HEK293T (cell line): ENCODE measurements at regions not wholly inside any gene's neighbourhood (a gene's known extent, or its start where the extent isn't known, plus 50 kb on each side); places are given as distances from the start of the nearest gene placed in this dataset.

Experiments
- CTCF ChIA-PET: fragments of 350-600 bp; formaldehyde crosslinking; extraction: SDS; loops from one replicate; lab custom pipeline; 2021; ENCODE audit warnings: antibody characterized with exemption, inconsistent platforms; lab: Yijun Ruan, JAX
- POLR2A ChIA-PET: fragments of 350-600 bp; formaldehyde crosslinking; extraction: SDS; loops from one replicate; lab custom pipeline; 2020; ENCODE audit warnings: antibody characterized with exemption, inconsistent platforms; lab: Yijun Ruan, JAX
- DNase-seq: peaks from one replicate; pipeline ENCODE4 v3.0.0; 2012; ENCODE audit warnings: mixed read lengths; ENCODE audit errors: extremely low spot score
- ARNT ChIP-seq: fragments of 450-650 bp; IDR thresholded peaks from 2 replicates; pipeline ENCODE4 v1.6.1; 2017; ENCODE audit warnings: mild to moderate bottlenecking
- BHLHE40 ChIP-seq: fragments of 450-650 bp; IDR thresholded peaks from 2 replicates; pipeline ENCODE4 v1.6.1; 2016; ENCODE audit warnings: mild to moderate bottlenecking, moderate library complexity, borderline replicate concordance
- CTBP1 ChIP-seq: fragments of 450-650 bp; IDR thresholded peaks from 2 replicates; pipeline ENCODE4 v1.6.1; 2016; ENCODE audit warnings: borderline replicate concordance
- ELF4 ChIP-seq: fragments of 450-650 bp; IDR thresholded peaks from 2 replicates; pipeline ENCODE4 v1.6.1; 2017; ENCODE audit warnings: antibody characterized with exemption
- FOXA1 ChIP-seq: fragments of 450-650 bp; IDR thresholded peaks from 2 replicates; pipeline ENCODE4 v1.6.1; 2016; ENCODE audit warnings: mild to moderate bottlenecking
- FOXK2 ChIP-seq: fragments of 450-650 bp; IDR thresholded peaks from 2 replicates; pipeline ENCODE4 v1.6.1; 2016; ENCODE audit warnings: mild to moderate bottlenecking
- FOXM1 ChIP-seq: fragments of 450-650 bp; IDR thresholded peaks from 2 replicates; pipeline ENCODE4 v1.6.1; 2017; ENCODE audit warnings: mild to moderate bottlenecking, borderline replicate concordance
- HDGF ChIP-seq: fragments of 450-650 bp; IDR thresholded peaks from 2 replicates; pipeline ENCODE4 v1.6.1; 2017; ENCODE audit warnings: antibody characterized with exemption, borderline replicate concordance
- L3MBTL2 ChIP-seq: fragments of 450-650 bp; conservative IDR thresholded peaks from 2 replicates; pipeline ENCODE4 v1.6.1; 2016; ENCODE audit warnings: mild to moderate bottlenecking
- LEF1 ChIP-seq: fragments of 450-650 bp; IDR thresholded peaks from 2 replicates; pipeline ENCODE4 v1.6.1; 2017; ENCODE audit warnings: mild to moderate bottlenecking, borderline replicate concordance
- NFRKB ChIP-seq: fragments of 450-650 bp; IDR thresholded peaks from 2 replicates; pipeline ENCODE4 v1.6.1; 2016; ENCODE audit warnings: mild to moderate bottlenecking, moderate library complexity
- SP1 ChIP-seq: fragments of 450-650 bp; IDR thresholded peaks from 2 replicates; pipeline ENCODE4 v1.6.1; 2017
- SUZ12 ChIP-seq: fragments of 450-650 bp; IDR thresholded peaks from 2 replicates; pipeline ENCODE4 v1.6.1; 2016; ENCODE audit warnings: mild to moderate bottlenecking
- TARDBP ChIP-seq: fragments of 450-650 bp; IDR thresholded peaks from 2 replicates; pipeline ENCODE4 v1.6.1; 2016
- ZNF384 ChIP-seq: fragments of 450-650 bp; IDR thresholded peaks from 2 replicates; pipeline ENCODE4 v1.6.1; 2016
- TF ChIP-seq, protein P1 (sequence below): fragments of 450-650 bp; IDR thresholded peaks from 2 replicates; pipeline ENCODE4 v1.6.1; 2016

DNA sequence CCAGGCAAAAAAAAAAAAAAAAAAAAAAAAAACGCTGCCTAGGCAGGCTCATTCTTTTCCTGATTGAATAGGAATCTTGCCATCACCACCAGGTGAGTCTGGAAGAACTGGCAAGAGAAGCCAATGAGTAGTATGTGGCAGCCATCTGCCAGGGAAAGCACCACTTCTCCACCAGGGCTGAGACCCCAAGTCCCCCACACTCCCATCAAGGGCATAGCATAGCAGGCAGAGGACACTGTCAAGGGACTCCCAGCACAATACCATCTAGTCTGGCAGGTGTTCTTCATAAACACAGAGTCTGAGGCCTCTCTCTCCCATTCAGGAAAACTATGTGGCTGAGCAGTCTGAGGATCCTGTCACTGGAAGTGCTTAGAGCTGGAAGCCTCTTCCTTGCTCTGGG, 538.1 kb upstream of the DSEL start:
- ChIA-PET POLR2A (no interaction called here), CTCF (no interaction called here)
- TF ChIP-seq NFRKB (no peak), ARNT (no peak), FOXA1 (no peak), ELF4 (no peak)
- no peak for DNase-seq

DNA sequence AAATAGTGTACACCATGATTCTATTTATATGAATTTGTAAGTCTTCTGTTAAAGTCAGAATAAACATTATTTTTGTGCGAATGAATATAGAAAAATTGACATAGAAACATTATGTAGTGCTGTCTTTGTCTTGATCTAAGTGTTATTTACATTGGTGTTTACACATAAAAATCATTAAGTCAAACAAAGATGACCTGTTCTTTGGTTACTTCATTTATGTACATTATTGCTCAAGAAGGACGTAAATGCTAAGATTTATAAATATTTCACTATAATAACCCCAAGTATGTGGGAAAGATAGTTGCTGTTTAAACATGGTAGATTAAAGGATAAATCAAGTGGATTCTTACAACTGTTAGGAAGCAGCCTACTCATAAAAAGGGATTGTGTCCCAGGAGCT, 536.8 kb upstream of the DSEL start:
- no peak for TF ChIP-seq ZNF384
- no peak for TF ChIP-seq CTBP1
- no peak for TF ChIP-seq BHLHE40
- TF ChIP-seq SP1, result no peak
- TF ChIP-seq TARDBP, result no peak
- no peak for TF ChIP-seq HDGF
- TF ChIP-seq SUZ12, result no peak
- POLR2A ChIA-PET, result no interaction called here

DNA sequence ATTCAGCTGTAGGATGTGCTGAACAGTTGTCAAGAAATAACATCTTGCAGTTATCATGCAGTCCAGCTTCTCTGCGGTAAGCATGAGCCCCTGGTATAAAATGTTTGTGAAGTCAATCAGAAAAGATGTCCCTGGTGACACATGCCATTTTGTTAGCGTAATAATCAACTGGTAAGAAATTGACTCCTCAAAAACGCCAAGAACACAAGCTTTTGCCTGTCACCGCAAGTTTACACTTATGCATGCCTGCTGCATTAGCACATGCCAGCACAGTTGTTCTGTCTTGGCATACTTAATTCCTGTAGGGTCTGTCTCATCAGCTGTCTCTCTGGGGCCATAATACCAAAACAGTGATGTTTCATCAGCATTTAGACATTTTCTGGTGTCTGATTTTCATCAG, 524.8 kb upstream of the DSEL start:
- ChIA-PET CTCF (no interaction called here), POLR2A (no interaction called here)
- no peak for DNase-seq
- TF ChIP-seq LEF1 (no peak), L3MBTL2 (no peak), FOXA1 (no peak), SP1 (no peak), BHLHE40 (no peak), FOXK2 (no peak), CTBP1 (no peak), FOXM1 (no peak), SUZ12 (no peak), HDGF (no peak), ELF4 (no peak), ARNT (no peak), TARDBP (no peak), NFRKB (no peak), ZNF384 (no peak)
- TF ChIP-seq, protein P1, sequence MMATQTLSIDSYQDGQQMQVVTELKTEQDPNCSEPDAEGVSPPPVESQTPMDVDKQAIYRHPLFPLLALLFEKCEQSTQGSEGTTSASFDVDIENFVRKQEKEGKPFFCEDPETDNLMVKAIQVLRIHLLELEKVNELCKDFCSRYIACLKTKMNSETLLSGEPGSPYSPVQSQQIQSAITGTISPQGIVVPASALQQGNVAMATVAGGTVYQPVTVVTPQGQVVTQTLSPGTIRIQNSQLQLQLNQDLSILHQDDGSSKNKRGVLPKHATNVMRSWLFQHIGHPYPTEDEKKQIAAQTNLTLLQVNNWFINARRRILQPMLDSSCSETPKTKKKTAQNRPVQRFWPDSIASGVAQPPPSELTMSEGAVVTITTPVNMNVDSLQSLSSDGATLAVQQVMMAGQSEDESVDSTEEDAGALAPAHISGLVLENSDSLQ, result no peak

More for the DNA sequence above, 536.8 kb upstream of the DSEL start:
- CTCF ChIA-PET, result no interaction called here
- no peak for DNase-seq

DNA sequence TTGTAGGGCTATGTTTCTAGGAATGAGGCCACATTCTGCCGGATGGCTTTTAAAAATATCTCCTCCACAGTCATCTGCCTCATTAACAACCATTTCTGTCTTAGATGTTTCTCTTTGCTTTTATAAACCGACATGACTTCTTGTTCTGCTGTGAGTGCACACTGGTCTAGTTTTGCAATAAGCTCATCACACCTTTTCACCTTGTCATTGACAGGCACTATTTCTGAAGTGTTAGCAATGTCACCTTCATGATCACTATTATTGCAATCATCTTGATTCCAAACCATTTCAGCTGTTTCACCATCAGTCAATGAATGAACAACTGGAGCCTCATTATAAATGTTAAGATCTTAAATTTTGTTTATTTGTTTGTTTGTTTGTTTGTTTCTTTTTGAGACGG, 523.7 kb upstream of the DSEL start:
- POLR2A ChIA-PET, result no interaction called here
- CTCF ChIA-PET, result no interaction called here
- no peak for TF ChIP-seq ARNT
- no peak for TF ChIP-seq SP1
- TF ChIP-seq ZNF384, result no peak
- TF ChIP-seq NFRKB, result no peak
- no peak for TF ChIP-seq TARDBP
- DNase-seq, result no peak

DNA sequence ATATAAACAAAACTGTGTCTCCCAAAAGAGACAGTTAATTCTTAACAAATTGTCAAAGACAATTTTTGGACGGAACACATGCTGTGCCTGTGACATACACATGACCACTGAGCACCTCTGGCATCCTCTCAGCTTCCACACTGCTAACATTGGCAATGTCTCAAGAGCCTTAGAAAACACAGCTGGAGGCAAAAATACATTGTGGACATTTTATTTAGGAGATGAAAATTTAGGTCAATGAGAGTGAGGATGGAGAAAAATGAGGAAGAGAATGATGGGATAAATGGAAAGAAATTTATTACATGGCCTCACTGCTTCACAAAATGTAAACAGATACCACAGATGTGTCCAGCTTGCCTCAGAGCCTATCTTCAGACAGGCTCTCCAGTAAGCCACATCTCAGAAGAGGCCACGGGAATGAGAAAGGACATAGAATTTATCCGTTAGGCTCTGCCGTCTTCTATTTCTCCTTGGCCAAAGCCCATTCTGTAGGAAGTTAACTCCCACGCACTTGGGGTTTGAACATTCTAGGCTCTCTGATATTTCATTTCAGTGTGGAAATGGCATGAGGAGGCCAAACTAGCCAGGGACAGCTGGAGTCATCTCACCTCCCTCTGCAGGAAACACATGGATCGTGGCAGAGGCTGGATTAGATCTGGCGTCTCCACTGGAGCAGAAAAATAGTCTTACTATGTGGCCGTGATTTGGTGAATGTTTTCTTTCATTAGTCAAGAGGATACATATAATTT, 519.4 kb upstream of the DSEL start:
- TF ChIP-seq L3MBTL2, result no peak
- no peak for TF ChIP-seq LEF1
- no peak for DNase-seq
- ChIA-PET POLR2A (no interaction called here), CTCF (no interaction called here)

DNA sequence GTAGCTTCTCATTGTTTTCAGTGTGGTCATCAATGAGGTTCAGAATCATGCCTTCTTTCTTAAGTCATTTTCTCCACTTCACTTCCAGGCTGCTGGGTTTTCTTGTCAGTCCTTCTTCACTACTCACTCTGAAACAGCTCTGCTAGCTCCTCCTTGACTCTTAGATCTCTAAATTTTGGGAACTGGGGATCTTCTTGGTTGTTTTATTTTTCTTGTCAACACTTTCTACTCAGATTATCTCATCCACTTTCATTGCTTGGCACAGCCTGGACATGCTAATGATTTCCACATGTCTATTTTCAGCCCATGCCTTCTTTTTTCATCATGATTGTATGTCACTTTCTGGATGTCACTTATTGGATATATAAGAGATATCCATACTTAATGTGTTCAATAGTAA, 517.8 kb upstream of the DSEL start:
- CTCF ChIA-PET, result no interaction called here
- no peak for DNase-seq
- POLR2A ChIA-PET, result interaction anchor here (0.5 kb wide), 1 partner anchor 451 kb away, joined by 3 read pairs; no protein-coding TSS in a partner anchor
- no peak for TF ChIP-seq ZNF384
- no peak for TF ChIP-seq NFRKB
- TF ChIP-seq FOXK2, result no peak
- TF ChIP-seq, protein P1, result no peak
- TF ChIP-seq CTBP1, result no peak
- TF ChIP-seq ELF4, result no peak
- no peak for TF ChIP-seq SUZ12
- TF ChIP-seq ARNT, result no peak
- no peak for TF ChIP-seq LEF1
- no peak for TF ChIP-seq L3MBTL2
- TF ChIP-seq FOXM1, result no peak
- TF ChIP-seq FOXA1, result no peak
- TF ChIP-seq SP1, result no peak
- no peak for TF ChIP-seq HDGF
- TF ChIP-seq BHLHE40, result no peak
- TF ChIP-seq TARDBP, result no peak

DNA sequence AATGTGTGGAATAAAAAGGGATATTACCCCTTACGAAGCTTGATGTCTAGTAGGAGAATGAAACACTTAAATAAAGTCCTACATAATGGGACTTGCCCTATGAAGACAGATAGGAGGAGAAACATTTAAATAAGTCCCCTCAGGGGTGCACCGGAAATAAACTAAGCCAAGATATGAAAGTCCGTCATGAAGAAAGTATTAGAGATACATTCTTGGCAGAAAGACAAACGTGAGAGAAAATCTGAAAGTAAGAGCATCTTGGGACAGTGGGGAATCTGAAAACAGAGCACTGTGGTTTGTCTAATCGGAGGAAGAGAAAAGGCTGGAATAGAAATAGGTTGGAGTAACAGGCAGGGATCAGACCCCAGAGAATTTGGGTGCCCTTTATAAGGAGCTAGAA, 516.9 kb upstream of the DSEL start:
- no peak for TF ChIP-seq TARDBP
- no peak for TF ChIP-seq BHLHE40
- DNase-seq, result no peak
- ChIA-PET POLR2A (no interaction called here), CTCF (no interaction called here)

DNA sequence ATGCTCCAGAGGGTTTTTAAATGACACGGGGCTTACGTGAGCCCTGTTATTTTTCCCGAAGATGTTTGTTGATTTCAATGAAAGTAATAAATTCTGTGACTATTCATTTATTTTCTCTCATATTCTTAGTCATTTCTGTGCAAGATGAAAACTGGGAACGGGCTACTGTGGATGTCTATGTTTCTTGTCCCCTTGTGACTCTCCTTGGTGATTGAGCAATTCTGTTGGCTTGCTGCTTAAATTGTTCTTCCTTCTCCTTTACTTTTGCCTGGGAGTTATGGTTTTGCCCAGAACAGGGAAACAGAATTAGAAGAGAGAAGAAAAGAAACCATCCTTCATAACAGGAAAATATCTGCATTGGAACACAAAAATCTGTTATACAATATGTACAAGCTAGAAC, 508.2 kb upstream of the DSEL start:
- DNase-seq, result no peak
- TF ChIP-seq, protein P1, result no peak
- TF ChIP-seq TARDBP (no peak), L3MBTL2 (no peak), ARNT (no peak), SUZ12 (no peak)
- POLR2A ChIA-PET, result no interaction called here
- CTCF ChIA-PET, result no interaction called here
